IMR-90 (cell line): ENCODE measurements at regions not wholly inside any gene's neighbourhood (a gene's known extent, or its start where the extent isn't known, plus 50 kb on each side); places are given as distances from the start of the nearest gene placed in this dataset.

Source experiments
- ATAC-seq: fragments of 200-7000 bp; cut with Tn5 transposase; 2 replicates; pipeline ENCODE4 v1.9.1; 2020; ENCODE audit warnings: low read depth, mild to moderate bottlenecking, moderate library complexity
- BruUV-seq: library from RNA; stranded (reverse); fragments of 400-500 nt; replicated peaks from 2 replicates; lab custom pipeline; 2021; lab: Mats Ljungman, UMichigan
- CTCF ChIA-PET: fragments of 300-600 bp; formaldehyde crosslinking; extraction: SDS; loops from one replicate; lab custom pipeline; 2021; ENCODE audit warnings: antibody characterized with exemption; lab: Yijun Ruan, JAX
- POLR2A ChIA-PET: fragments of 300-600 bp; sonication (Branson Sonifier 250); formaldehyde crosslinking; loops from one replicate; lab custom pipeline; 2022; ENCODE audit warnings: antibody characterized with exemption; ENCODE audit not compliant: unreplicated experiment; lab: Charles Lee
- DNase-seq: peaks from one replicate; pipeline ENCODE4 v3.0.0; 2013
- H2AFZ ChIP-seq: replicated peaks from 2 replicates; pipeline ENCODE3; 2013; ENCODE audit warnings: low read length, mild to moderate bottlenecking; ENCODE audit not compliant: poor library complexity
- H2AK5ac ChIP-seq: 2 replicates; pipeline ENCODE4 v1.6.1; 2013; ENCODE audit warnings: low read depth, low read length, inconsistent platforms
- H2AK9ac ChIP-seq: replicated peaks from 2 replicates; pipeline ENCODE3; 2013; ENCODE audit warnings: mild to moderate bottlenecking, low read depth, low read length, moderate library complexity; ENCODE audit not compliant: poor library complexity
- H2BK120ac ChIP-seq: 2 replicates; pipeline ENCODE4 v1.6.1; 2013; ENCODE audit warnings: low read depth, low read length, inconsistent platforms
- H2BK15ac ChIP-seq: 3 replicates; pipeline ENCODE4 v1.6.1; 2013; ENCODE audit warnings: low read depth, low read length, inconsistent platforms
- H2BK20ac ChIP-seq: 2 replicates; pipeline ENCODE4 v1.6.1; 2013; ENCODE audit warnings: low read depth, mild to moderate bottlenecking, inconsistent platforms, low read length, moderate library complexity
- H2BK5ac ChIP-seq: 2 replicates; pipeline ENCODE4 v1.6.1; 2013; ENCODE audit warnings: mild to moderate bottlenecking, low read depth, low read length, inconsistent platforms; ENCODE audit not compliant: poor library complexity, severe bottlenecking
- H3K14ac ChIP-seq: replicated peaks from 2 replicates; pipeline ENCODE4 v1.6.1; 2013; ENCODE audit warnings: low read depth, low read length, inconsistent platforms
- H3K18ac ChIP-seq: 2 replicates; pipeline ENCODE4 v1.6.1; 2013; ENCODE audit warnings: low read depth, low read length, control low read depth
- H3K23ac ChIP-seq: 2 replicates; pipeline ENCODE4 v1.6.1; 2013; ENCODE audit warnings: low read depth, low read length, inconsistent platforms
- H3K27ac ChIP-seq: 2 replicates; pipeline ENCODE4 v1.5.1; 2013; ENCODE audit warnings: mild to moderate bottlenecking, control low read depth, low read length; ENCODE audit not compliant: insufficient read depth
- H3K27me3 ChIP-seq: 2 replicates; pipeline ENCODE4 v1.6.1; 2013; ENCODE audit warnings: low read length; ENCODE audit not compliant: control insufficient read depth, insufficient read depth
- H3K36me3 ChIP-seq: 2 replicates; pipeline ENCODE4 v1.6.1; 2013; ENCODE audit warnings: low read length, mixed read lengths; ENCODE audit not compliant: control insufficient read depth, insufficient read depth
- H3K4ac ChIP-seq: 2 replicates; pipeline ENCODE4 v1.6.1; 2013; ENCODE audit warnings: low read depth, low read length, inconsistent platforms
- H3K4me1 ChIP-seq: 2 replicates; pipeline ENCODE4 v1.6.1; 2013; ENCODE audit warnings: low read length, mixed read lengths; ENCODE audit not compliant: control insufficient read depth, insufficient read depth
- H3K4me2 ChIP-seq: 2 replicates; pipeline ENCODE4 v1.6.1; 2013; ENCODE audit warnings: low read depth, mild to moderate bottlenecking, control low read depth, low read length, moderate library complexity
- H3K4me3 ChIP-seq: 2 replicates; pipeline ENCODE4 v1.5.1; 2013; ENCODE audit warnings: low read depth, mild to moderate bottlenecking, control low read depth, low read length, moderate library complexity; ENCODE audit not compliant: insufficient read depth
- H3K56ac ChIP-seq: 2 replicates; pipeline ENCODE4 v1.6.1; 2013; ENCODE audit warnings: low read length, inconsistent platforms; ENCODE audit not compliant: insufficient read depth; ENCODE audit errors: extremely low read depth
- H3K79me1 ChIP-seq, 2 experiments: 2 replicates each; pipeline ENCODE4 v1.6.1; 2013; ENCODE audit warnings: low read length in 2 of 2, inconsistent platforms in 1 of 2, low read depth in 1 of 2
- H3K9ac ChIP-seq: 2 replicates; pipeline ENCODE4 v1.6.1; 2013; ENCODE audit warnings: low read depth, low read length, control low read depth
- H3K9me1 ChIP-seq: 2 replicates; pipeline ENCODE4 v1.6.1; 2013; ENCODE audit warnings: low read length, inconsistent platforms; ENCODE audit not compliant: insufficient read depth
- H3K9me3 ChIP-seq: 2 replicates; pipeline ENCODE4 v1.6.1; 2013; ENCODE audit warnings: low read length; ENCODE audit not compliant: control insufficient read depth, insufficient read depth
- H4K20me1 ChIP-seq: 2 replicates; pipeline ENCODE4 v1.6.1; 2013; ENCODE audit warnings: low read length, inconsistent platforms; ENCODE audit not compliant: insufficient read depth
- H4K5ac ChIP-seq: 2 replicates; pipeline ENCODE4 v1.6.1; 2013; ENCODE audit warnings: mild to moderate bottlenecking, low read depth, low read length, control low read depth
- H4K8ac ChIP-seq, 2 experiments: 2 replicates each; pipeline ENCODE4 v1.6.1; 2013; ENCODE audit warnings: low read depth in 2 of 2, low read length in 2 of 2, control low read depth in 1 of 2, inconsistent platforms in 1 of 2
- H4K91ac ChIP-seq: 2 replicates; pipeline ENCODE4 v1.6.1; 2013; ENCODE audit warnings: low read depth, low read length, inconsistent platforms; ENCODE audit not compliant: insufficient read depth
- CHD1 ChIP-seq: IDR thresholded peaks from 2 replicates; pipeline ENCODE4 v1.6.1; 2012; ENCODE audit warnings: low read depth, low read length, improper control_type of control experiment
- CTCF ChIP-seq: conservative IDR thresholded peaks from 2 replicates; pipeline ENCODE4 v1.5.1; 2012; ENCODE audit warnings: mild to moderate bottlenecking, low read depth, low read length, improper control_type of control experiment
- POLR2A ChIP-seq: IDR thresholded peaks from 2 replicates; pipeline ENCODE4 v1.6.1; 2012; ENCODE audit warnings: mild to moderate bottlenecking, low read depth, low read length
- RCOR1 ChIP-seq: IDR thresholded peaks from 2 replicates; pipeline ENCODE4 v1.6.1; 2012; ENCODE audit warnings: mild to moderate bottlenecking, low read length, improper control_type of control experiment; ENCODE audit not compliant: insufficient replicate concordance
- WGBS, 2 experiments: methylation state at CpG; one replicate each; pipeline versions ENCODE4 v1.1.5 to v1.1.7; 2013; ENCODE audit warnings: missing lambda C conversion rate in 2 of 2; ENCODE audit not compliant: insufficient read length in 1 of 2; ENCODE audit errors: extremely low coverage in 2 of 2; 5-methylcytosine and 5-hydroxymethylcytosine counted together
- dilution Hi-C: fragments of 300-500 bp; cut with HindIII; formaldehyde crosslinking; loops from one replicate; pipeline ENCODE4 v1.14.3; 2018; ENCODE audit warnings: low sequenced_read_pairs; ENCODE audit not compliant: unreplicated experiment
- in situ Hi-C: fragments of 300-500 bp; cut with MboI; formaldehyde crosslinking; loops from 3 replicates; pipeline ENCODE4 v1.14.3; 2019; ENCODE audit warnings: low sequenced_read_pairs, inconsistent platforms, mixed read lengths
- intact Hi-C: fragments of 100-400 bp; cut with micrococcal nuclease; formaldehyde crosslinking; loops from 2 replicates; pipeline ENCODE4 v1.10.0; 2022

GRCh38 chr1:201622353-201622752 lies 83.4 kb downstream of the NAV1 start:
- peaks cover 16% of the 10 kb centered on the region for H3K4me1 ChIP-seq
- TF ChIP-seq CTCF: no peak
- no peak for TF ChIP-seq POLR2A
- TF ChIP-seq CHD1: no peak
- TF ChIP-seq RCOR1: no peak
- no peak overlapping the region for H2BK20ac ChIP-seq
- H2AK9ac ChIP-seq: no peak overlapping the region
- in situ Hi-C loops: loop anchor here (10.0 kb wide), 1 partner anchor 58 kb away; no protein-coding TSS in a partner anchor
- ChIA-PET POLR2A (interaction anchor here (0.5 kb wide), 1 partner anchor 20 kb away, joined by 5 read pairs; no protein-coding TSS in a partner anchor), CTCF (interaction anchor here (1.4 kb wide), 1 partner anchor 63 kb away, joined by 3 read pairs; no protein-coding TSS in a partner anchor)
- peaks cover 4% of the 10 kb centered on the region; the same call in 1 of the 2 replicates for H3K36me3 ChIP-seq
- no peak overlapping the region for H3K4me2 ChIP-seq
- DNase-seq (no peak), ATAC-seq (no peak)
- no peak overlapping the region for H3K56ac ChIP-seq
- intact Hi-C loops: no loop called here
- WGBS, 2 experiments: no CpG with 5 or more reads among the region's 4 CpGs
- peaks cover 19% of the 10 kb centered on the region for H3K9me1 ChIP-seq
- H3K23ac ChIP-seq: no peak overlapping the region
- no TSS peak for BruUV-seq
- H3K4me3 ChIP-seq: no peak overlapping the region
- H2BK15ac ChIP-seq: no peak overlapping the region
- peaks cover 42 to 63% of the 10 kb centered on the region in 2 experiments for H3K79me1 ChIP-seq
- H4K20me1 ChIP-seq: peaks cover 12% of the 10 kb centered on the region; the same call in 1 of the 2 replicates
- peak overlapping the region; percentile 4; the same call in 1 of the 2 replicates for H3K4ac ChIP-seq
- no peak overlapping the region for H2AFZ ChIP-seq
- H4K91ac ChIP-seq: no peak overlapping the region
- no peak overlapping the region for H2BK5ac ChIP-seq
- H4K8ac ChIP-seq: no peak overlapping the region
- H3K14ac ChIP-seq: no peak overlapping the region
- no peaks in the 10 kb centered on the region for H3K9me3 ChIP-seq
- no peak overlapping the region for H4K5ac ChIP-seq
- H3K9ac ChIP-seq: no peak overlapping the region
- no peaks in the 10 kb centered on the region for H3K27me3 ChIP-seq
- peak overlapping the region; percentile 12; the same call in 1 of the 2 replicates for H2AK5ac ChIP-seq
- H2BK120ac ChIP-seq: no peak overlapping the region
- H3K27ac ChIP-seq: no peak overlapping the region
- dilution Hi-C loops: no loop called here
- no peak overlapping the region for H3K18ac ChIP-seq
